ENCODE measurements at regions not wholly inside any gene's neighbourhood (a gene's known extent, or its start where the extent isn't known, plus 50 kb on each side); places are given as distances from the start of the nearest gene placed in this dataset.
A peak's percentile ranks its signal among the peaks of the same experiment; 100 is the strongest.

- no peak for ATAC-seq
Measured at GRCh38 chr3:43156812-43157455, 51.1 kb upstream of the POMGNT2 start.

GRCh38 chr3:43155464-43156121, 49.7 kb upstream of the POMGNT2 start:
- ATAC-seq, result peak; percentile 86
- TF ChIP-seq, protein P1, sequence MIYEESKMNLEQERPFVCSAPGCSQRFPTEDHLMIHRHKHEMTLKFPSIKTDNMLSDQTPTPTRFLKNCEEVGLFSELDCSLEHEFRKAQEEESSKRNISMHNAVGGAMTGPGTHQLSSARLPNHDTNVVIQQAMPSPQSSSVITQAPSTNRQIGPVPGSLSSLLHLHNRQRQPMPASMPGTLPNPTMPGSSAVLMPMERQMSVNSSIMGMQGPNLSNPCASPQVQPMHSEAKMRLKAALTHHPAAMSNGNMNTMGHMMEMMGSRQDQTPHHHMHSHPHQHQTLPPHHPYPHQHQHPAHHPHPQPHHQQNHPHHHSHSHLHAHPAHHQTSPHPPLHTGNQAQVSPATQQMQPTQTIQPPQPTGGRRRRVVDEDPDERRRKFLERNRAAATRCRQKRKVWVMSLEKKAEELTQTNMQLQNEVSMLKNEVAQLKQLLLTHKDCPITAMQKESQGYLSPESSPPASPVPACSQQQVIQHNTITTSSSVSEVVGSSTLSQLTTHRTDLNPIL (CRISPR knock-in tag; IDR thresholded peaks at IDR 0.05; ENCODE audit: low read depth), result no peak
- TF ChIP-seq GLIS3 (CRISPR knock-in tag; IDR thresholded peaks at IDR 0.05) (no peak), ZNF8 (CRISPR knock-in tag; IDR thresholded peaks at IDR 0.05) (no peak), PPARA (CRISPR knock-in tag; IDR thresholded peaks at IDR 0.05; ENCODE audit: borderline replicate concordance) (no peak), ZNF565 (CRISPR knock-in tag; conservative IDR thresholded peaks at IDR 0.05; ENCODE audit: low read depth) (no peak), ARNTL (CRISPR knock-in tag; IDR thresholded peaks at IDR 0.05; ENCODE audit: borderline replicate concordance, low read depth) (no peak), CSDC2 (CRISPR knock-in tag; IDR thresholded peaks at IDR 0.05) (no peak), ZC3H10 (CRISPR knock-in tag; IDR thresholded peaks at IDR 0.05) (no peak), SNAI2 (CRISPR knock-in tag; IDR thresholded peaks at IDR 0.05) (no peak), ZFP30 (CRISPR knock-in tag; IDR thresholded peaks at IDR 0.05) (no peak), TCF4 (CRISPR knock-in tag; IDR thresholded peaks at IDR 0.05; ENCODE audit: borderline replicate concordance) (no peak), RARB (CRISPR knock-in tag; IDR thresholded peaks at IDR 0.05) (no peak), ZFP3 (CRISPR knock-in tag; IDR thresholded peaks at IDR 0.05) (no peak), CSRNP3 (CRISPR knock-in tag; IDR thresholded peaks at IDR 0.05) (no peak), TSHZ2 (CRISPR knock-in tag; IDR thresholded peaks at IDR 0.05) (no peak), PATZ1 (CRISPR knock-in tag; IDR thresholded peaks at IDR 0.05; ENCODE audit: borderline replicate concordance) (no peak)
- TF ChIP-seq, protein P2, sequence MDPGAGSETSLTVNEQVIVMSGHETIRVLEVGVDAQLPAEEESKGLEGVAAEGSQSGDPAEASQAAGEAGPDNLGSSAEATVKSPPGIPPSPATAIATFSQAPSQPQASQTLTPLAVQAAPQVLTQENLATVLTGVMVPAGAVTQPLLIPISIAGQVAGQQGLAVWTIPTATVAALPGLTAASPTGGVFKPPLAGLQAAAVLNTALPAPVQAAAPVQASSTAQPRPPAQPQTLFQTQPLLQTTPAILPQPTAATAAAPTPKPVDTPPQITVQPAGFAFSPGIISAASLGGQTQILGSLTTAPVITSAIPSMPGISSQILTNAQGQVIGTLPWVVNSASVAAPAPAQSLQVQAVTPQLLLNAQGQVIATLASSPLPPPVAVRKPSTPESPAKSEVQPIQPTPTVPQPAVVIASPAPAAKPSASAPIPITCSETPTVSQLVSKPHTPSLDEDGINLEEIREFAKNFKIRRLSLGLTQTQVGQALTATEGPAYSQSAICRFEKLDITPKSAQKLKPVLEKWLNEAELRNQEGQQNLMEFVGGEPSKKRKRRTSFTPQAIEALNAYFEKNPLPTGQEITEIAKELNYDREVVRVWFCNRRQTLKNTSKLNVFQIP (CRISPR knock-in tag; IDR thresholded peaks at IDR 0.05; ENCODE audit: borderline replicate concordance, low read depth), result no peak

More at GRCh38 chr3:43156812-43157455, 51.1 kb upstream of the POMGNT2 start:
- TF ChIP-seq ZC3H10 (CRISPR knock-in tag; IDR thresholded peaks at IDR 0.05), result no peak
- no peak for TF ChIP-seq ZFP3 (CRISPR knock-in tag; IDR thresholded peaks at IDR 0.05)
- no peak for TF ChIP-seq ARNTL (CRISPR knock-in tag; IDR thresholded peaks at IDR 0.05; ENCODE audit: borderline replicate concordance, low read depth)
- TF ChIP-seq PATZ1 (CRISPR knock-in tag; IDR thresholded peaks at IDR 0.05; ENCODE audit: borderline replicate concordance), result no peak
- TF ChIP-seq TSHZ2 (CRISPR knock-in tag; IDR thresholded peaks at IDR 0.05), result no peak
